H1 (cell line): ENCODE measurements at regions not wholly inside any gene's neighbourhood (a gene's known extent, or its start where the extent isn't known, plus 50 kb on each side); places are given as distances from the start of the nearest gene placed in this dataset.

Experiments
- CTCF ChIA-PET: fragments of 300-600 bp; sonication (Branson Sonifier 250); formaldehyde crosslinking; loops from one replicate; lab custom pipeline; 2021; ENCODE audit not compliant: partially characterized antibody; lab: Charles Lee
- POLR2A ChIA-PET: fragments of 300-600 bp; sonication (Branson Sonifier 250); formaldehyde crosslinking; loops from one replicate; lab custom pipeline; 2021; ENCODE audit warnings: inconsistent platforms; ENCODE audit not compliant: partially characterized antibody; lab: Charles Lee
- DNase-seq, 2 experiments: peaks; one replicate each; pipeline versions ENCODE4 v3.0.0 to v3.0.0-alpha.2; 2010 to 2022; ENCODE audit warnings: low spot score in 2 of 2, low read depth in 1 of 2, mixed read lengths in 1 of 2
- FAIRE-seq: peaks from 2 replicates; lab custom pipeline; 2011; peaks lifted over from hg19 to GRCh38; lab: Jason Lieb, UNC
- H2AFZ ChIP-seq: 2 replicates; pipeline ENCODE4 v1.8.1; 2012; ENCODE audit warnings: low read length, inconsistent platforms
- H2AK5ac ChIP-seq: 2 replicates; pipeline ENCODE4 v1.6.1; 2013; ENCODE audit warnings: low read depth, low read length
- H2BK120ac ChIP-seq: replicated peaks from 2 replicates; pipeline ENCODE3; 2013; ENCODE audit warnings: low read depth, low read length, inconsistent platforms
- H2BK12ac ChIP-seq: 2 replicates; pipeline ENCODE4 v1.6.1; 2013; ENCODE audit warnings: low read depth, low read length
- H2BK15ac ChIP-seq: 2 replicates; pipeline ENCODE4 v1.6.1; 2013; ENCODE audit warnings: low read length
- H2BK20ac ChIP-seq: 2 replicates; pipeline ENCODE4 v1.6.1; 2013; ENCODE audit warnings: low read length
- H2BK5ac ChIP-seq: 2 replicates; pipeline ENCODE4 v1.6.1; 2013; ENCODE audit warnings: low read depth, low read length
- H3K14ac ChIP-seq: 2 replicates; pipeline ENCODE4 v1.6.1; 2013; ENCODE audit warnings: inconsistent platforms; ENCODE audit not compliant: insufficient read length
- H3K18ac ChIP-seq: 2 replicates; pipeline ENCODE4 v1.6.1; 2013; ENCODE audit warnings: low read length; ENCODE audit errors: extremely low read depth
- H3K23ac ChIP-seq: 2 replicates; pipeline ENCODE4 v1.6.1; 2013; ENCODE audit warnings: inconsistent platforms; ENCODE audit not compliant: insufficient read length
- H3K23me2 ChIP-seq: 2 replicates; pipeline ENCODE4 v1.6.1; 2013; ENCODE audit warnings: low read depth, low read length
- H3K27ac ChIP-seq: 2 replicates; pipeline ENCODE4 v1.6.1; 2011; ENCODE audit warnings: low read depth, low read length, inconsistent platforms
- H3K27me3 ChIP-seq, 4 experiments: replicated peaks in 1 of 4; 1 replicate in 1 of 4; 2 replicates in 3 of 4; pipeline versions ENCODE4 v1.6.1 to v1.8.1; 2011 to 2013; ENCODE audit warnings: low read length in 3 of 4, mild to moderate bottlenecking in 3 of 4, inconsistent platforms in 2 of 4, mixed read lengths in 2 of 4, moderate library complexity in 1 of 4; ENCODE audit not compliant: control insufficient read depth in 3 of 4, insufficient read depth in 3 of 4; ENCODE audit errors: extremely low read depth in 1 of 4
- H3K36me3 ChIP-seq, 4 experiments: 2 replicates each; pipeline versions ENCODE4 v1.6.1 to v1.8.1; 2011 to 2013; ENCODE audit warnings: mild to moderate bottlenecking in 4 of 4, low read length in 3 of 4, moderate library complexity in 2 of 4, control low read depth in 1 of 4, inconsistent platforms in 1 of 4; ENCODE audit not compliant: insufficient read depth in 4 of 4, control insufficient read depth in 2 of 4
- H3K4ac ChIP-seq: replicated peaks from 2 replicates; pipeline ENCODE3; 2013; ENCODE audit warnings: low read length, low read depth, mixed read lengths, inconsistent platforms; ENCODE audit not compliant: insufficient read length
- H3K4me1 ChIP-seq, 4 experiments: replicated peaks in 1 of 4; 1 replicate in 1 of 4; 2 replicates in 3 of 4; pipeline versions ENCODE4 v1.6.1 to v1.8.1; 2011 to 2013; ENCODE audit warnings: low read length in 3 of 4, inconsistent platforms in 2 of 4, mixed read lengths in 1 of 4; ENCODE audit not compliant: insufficient read depth in 4 of 4, control insufficient read depth in 3 of 4
- H3K4me2 ChIP-seq, 2 experiments: 2 replicates each; pipeline versions ENCODE4 v1.6.1 to v1.8.1; 2011 to 2013; ENCODE audit warnings: low read depth in 2 of 2, low read length in 2 of 2, control low read depth in 1 of 2, inconsistent platforms in 1 of 2, mild to moderate bottlenecking in 1 of 2; ENCODE audit not compliant: insufficient read depth in 1 of 2
- H3K4me3 ChIP-seq, 4 experiments: fragments of 200-600, 300-600 bp in 1 of 4; sonication (generic), shearing (Covaris generic), sonication (Bioruptor Twin) in 1 of 4; 2 replicates each; pipeline versions ENCODE4 v1.5.1 to v1.8.1; 2011 to 2016; ENCODE audit warnings: low read length in 4 of 4, low read depth in 3 of 4, control low read depth in 2 of 4, inconsistent platforms in 2 of 4, mild to moderate bottlenecking in 2 of 4, mixed read lengths in 1 of 4, moderate library complexity in 1 of 4; ENCODE audit not compliant: insufficient read depth in 2 of 4; ENCODE audit errors: extremely low read depth in 1 of 4
- H3K56ac ChIP-seq: replicated peaks from 2 replicates; pipeline ENCODE3; 2013; ENCODE audit warnings: low read depth, mild to moderate bottlenecking, mixed read lengths, low read length, inconsistent platforms; ENCODE audit not compliant: insufficient read length
- H3K79me1 ChIP-seq: 2 replicates; pipeline ENCODE4 v1.6.1; 2013; ENCODE audit warnings: low read depth, low read length, control low read depth
- H3K79me2 ChIP-seq, 2 experiments: 2 replicates each; pipeline versions ENCODE4 v1.6.1 to v1.8.1; 2012 to 2013; ENCODE audit warnings: low read length in 2 of 2, mild to moderate bottlenecking in 2 of 2, inconsistent platforms in 1 of 2; ENCODE audit not compliant: insufficient read depth in 2 of 2, control insufficient read depth in 1 of 2
- H3K9ac ChIP-seq, 4 experiments: replicated peaks in 1 of 4; 1 replicate in 1 of 4; 2 replicates in 3 of 4; pipeline versions ENCODE4 v1.6.1 to v1.8.1; 2011 to 2013; ENCODE audit warnings: low read depth in 3 of 4, low read length in 3 of 4, control low read depth in 2 of 4, mild to moderate bottlenecking in 2 of 4, moderate library complexity in 2 of 4, inconsistent platforms in 1 of 4; ENCODE audit errors: extremely low read depth in 1 of 4
- H3K9me3 ChIP-seq, 2 experiments: 2 replicates each; pipeline versions ENCODE4 v1.6.1 to v1.8.1; 2012 to 2013; ENCODE audit warnings: mild to moderate bottlenecking in 2 of 2, moderate library complexity in 2 of 2, control low read depth in 1 of 2, inconsistent platforms in 1 of 2, low read depth in 1 of 2, low read length in 1 of 2, mixed read lengths in 1 of 2; ENCODE audit not compliant: insufficient read depth in 2 of 2
- H4K20me1 ChIP-seq, 2 experiments: replicated peaks in 1 of 2; 2 replicates each; pipeline versions ENCODE3 to v1.8.1; 2011 to 2013; ENCODE audit warnings: inconsistent platforms in 2 of 2, low read length in 2 of 2, mild to moderate bottlenecking in 1 of 2; ENCODE audit not compliant: insufficient read depth in 2 of 2, control insufficient read depth in 1 of 2
- H4K5ac ChIP-seq: 2 replicates; pipeline ENCODE4 v1.6.1; 2013; ENCODE audit warnings: low read length, low read depth, mixed read lengths, inconsistent platforms; ENCODE audit not compliant: insufficient read length
- H4K8ac ChIP-seq: 2 replicates; pipeline ENCODE4 v1.8.0; 2013; ENCODE audit warnings: mild to moderate bottlenecking, moderate library complexity, low read length, inconsistent platforms; ENCODE audit not compliant: insufficient read depth; ENCODE audit errors: extremely low read depth
- H4K91ac ChIP-seq: replicated peaks from 2 replicates; pipeline ENCODE3; 2013; ENCODE audit warnings: low read length, mixed read lengths, inconsistent platforms; ENCODE audit not compliant: insufficient read length
- JUN ChIP-seq: IDR thresholded peaks from 2 replicates; pipeline ENCODE4 v1.6.1; 2011; ENCODE audit warnings: low read depth, mild to moderate bottlenecking, improper control_type of control experiment, low read length
- WGBS, 2 experiments: shearing (Covaris generic) in 1 of 2; methylation state at CpG; one replicate each; pipeline versions ENCODE4 v1.1.6 to v1.1.7; 2013 to 2015; ENCODE audit warnings: low lambda C conversion rate in 2 of 2, mixed read lengths in 2 of 2, inconsistent platforms in 1 of 2, low coverage in 1 of 2, missing lambda C conversion rate in 1 of 2; ENCODE audit not compliant: insufficient replicate concordance in 2 of 2, insufficient coverage in 1 of 2, insufficient read length in 1 of 2; ENCODE audit errors: extremely low coverage in 1 of 2, missing lambda C conversion rate in 1 of 2; 5-methylcytosine and 5-hydroxymethylcytosine counted together

GRCh38 chr3:83065851-83066460 is 1304.5 kb upstream of the GBE1 start:
- no peak for FAIRE-seq
- CTCF ChIA-PET, result no interaction called here
- no peak overlapping the region for H2AK5ac ChIP-seq
- no peak for TF ChIP-seq JUN

More at GRCh38 chr3:83065851-83066460, 1304.5 kb upstream of the GBE1 start:
- no peak overlapping the region for H3K56ac ChIP-seq
- H2BK12ac ChIP-seq, result no peak overlapping the region
- no peaks in the 10 kb centered on the region for H3K36me3 ChIP-seq
- no peak overlapping the region for H3K4ac ChIP-seq
- WGBS, 2 experiments, result 87% methylated on average over 2 of the region's 2 CpGs; no CpG with 5 or more reads in 1 of the 2 experiments
- no peak overlapping the region for H3K23ac ChIP-seq
- H2BK5ac ChIP-seq, result no peak overlapping the region
- no peaks in the 10 kb centered on the region for H3K23me2 ChIP-seq
- no peak overlapping the region for H2BK20ac ChIP-seq
- H2BK15ac ChIP-seq, result no peak overlapping the region
- no peak overlapping the region for H3K4me2 ChIP-seq
- no peaks in the 10 kb centered on the region for H3K79me1 ChIP-seq
- no peak overlapping the region for H3K9ac ChIP-seq
- no peaks in the 10 kb centered on the region for H3K79me2 ChIP-seq
- peaks cover 4 to 8% of the 10 kb centered on the region in 2 experiments; a peak in 3 of 4 replicates for H3K9me3 ChIP-seq
- no peak overlapping the region for H4K91ac ChIP-seq
- no peak overlapping the region for H2BK120ac ChIP-seq
- POLR2A ChIA-PET, result no interaction called here
- no peaks in the 10 kb centered on the region for H3K27me3 ChIP-seq
- H2AFZ ChIP-seq, result no peak overlapping the region
- H3K4me1 ChIP-seq, result no peaks in the 10 kb centered on the region
- H4K8ac ChIP-seq, result no peak overlapping the region
- H3K14ac ChIP-seq, result no peak overlapping the region
- no peak for DNase-seq
- H3K18ac ChIP-seq, result no peak overlapping the region
- no peak overlapping the region for H3K4me3 ChIP-seq
- H4K20me1 ChIP-seq, result no peaks in the 10 kb centered on the region
- H4K5ac ChIP-seq, result no peak overlapping the region
- H3K27ac ChIP-seq, result no peak overlapping the region
